Naive thymus-derived CD4-positive, alpha-beta T cell (primary cell): ENCODE measurements at regions not wholly inside any gene's neighbourhood (a gene's known extent, or its start where the extent isn't known, plus 50 kb on each side); places are given as distances from the start of the nearest gene placed in this dataset.

Experiments used
- ATAC-seq: fragments of 150-1000 bp; cut with Tn5 transposase; 2 replicates; pipeline ENCODE4 v1.10.0; 2021; ENCODE audit warnings: mild to moderate bottlenecking, moderate library complexity
- CTCF ChIA-PET: fragments of 350-600 bp; sonication (Branson Sonifier 250); formaldehyde crosslinking; loops from one replicate; lab custom pipeline; 2021; ENCODE audit warnings: antibody characterized with exemption; lab: Charles Lee
- POLR2A ChIA-PET: fragments of 350-600 bp; sonication (Branson Sonifier 250); formaldehyde crosslinking; loops from one replicate; lab custom pipeline; 2021; ENCODE audit warnings: antibody characterized with exemption, inconsistent platforms; lab: Charles Lee
- DNase-seq, 9 donors: peaks; one replicate each; pipeline versions ENCODE4 v3.0.0 to v3.0.0-alpha.2; 2020 to 2022; ENCODE audit warnings: mixed read lengths in 1 of 9
- H3K27ac ChIP-seq: one replicate; pipeline ENCODE4 v1.7.0; 2013; ENCODE audit warnings: mild to moderate bottlenecking, low read depth, low read length, moderate library complexity
- H3K27me3 ChIP-seq, 2 donors: one replicate each; pipeline ENCODE4 v1.7.0; 2013; ENCODE audit warnings: low read length in 2 of 2, mild to moderate bottlenecking in 2 of 2, moderate library complexity in 2 of 2; ENCODE audit not compliant: control insufficient read depth in 2 of 2, insufficient read depth in 2 of 2
- H3K36me3 ChIP-seq, 3 experiments: 1 replicate in 2 of 3; 2 replicates in 1 of 3; pipeline ENCODE4 v1.7.0; 2013; ENCODE audit warnings: low read length in 3 of 3, mild to moderate bottlenecking in 3 of 3, moderate library complexity in 1 of 3; ENCODE audit not compliant: insufficient read depth in 3 of 3, control insufficient read depth in 2 of 3
- H3K4me1 ChIP-seq, 2 donors: one replicate each; pipeline ENCODE4 v1.7.0; 2013; ENCODE audit warnings: low read length in 2 of 2, mild to moderate bottlenecking in 2 of 2, moderate library complexity in 1 of 2; ENCODE audit not compliant: control insufficient read depth in 2 of 2, insufficient read depth in 2 of 2
- H3K4me3 ChIP-seq: 2 replicates; pipeline ENCODE4 v1.7.0; 2013; ENCODE audit warnings: mild to moderate bottlenecking, low read length
- H3K9me3 ChIP-seq, 3 experiments: 1 replicate in 2 of 3; 2 replicates in 1 of 3; pipeline ENCODE4 v1.7.0; 2013; ENCODE audit warnings: low read length in 3 of 3; ENCODE audit not compliant: control insufficient read depth in 2 of 3
- H3K27ac Mint-ChIP-seq, 9 donors: one replicate each; pipeline ENCODE4 v1.8.0; 2020 to 2022; ENCODE audit warnings: mixed read lengths in 9 of 9, mild to moderate bottlenecking in 8 of 9, moderate library complexity in 5 of 9, inconsistent platforms in 2 of 9
- H3K27me3 Mint-ChIP-seq, 5 donors: one replicate each; pipeline ENCODE4 v1.8.0; 2021 to 2022; ENCODE audit warnings: mixed read lengths in 5 of 5, mild to moderate bottlenecking in 1 of 5
- H3K36me3 Mint-ChIP-seq, 5 donors: one replicate each; pipeline ENCODE4 v1.8.0; 2020 to 2022; ENCODE audit warnings: mixed read lengths in 5 of 5, mild to moderate bottlenecking in 3 of 5, inconsistent platforms in 1 of 5
- H3K4me1 Mint-ChIP-seq, 7 donors: one replicate each; pipeline ENCODE4 v1.8.0; 2020 to 2022; ENCODE audit warnings: mixed read lengths in 7 of 7, mild to moderate bottlenecking in 3 of 7, inconsistent platforms in 1 of 7
- H3K4me3 Mint-ChIP-seq, 10 donors: one replicate each; pipeline ENCODE4 v1.8.0; 2020 to 2022; ENCODE audit warnings: mild to moderate bottlenecking in 10 of 10, mixed read lengths in 10 of 10, moderate library complexity in 6 of 10, inconsistent platforms in 2 of 10
- H3K9me3 Mint-ChIP-seq, 11 donors: one replicate each; pipeline ENCODE4 v1.8.0; 2020 to 2022; ENCODE audit warnings: mixed read lengths in 11 of 11, mild to moderate bottlenecking in 4 of 11, inconsistent platforms in 1 of 11, moderate library complexity in 1 of 11
- intact Hi-C, 2 donors: fragments of 100-400 bp; cut with micrococcal nuclease; formaldehyde crosslinking; loops; one replicate each; pipeline ENCODE4 v1.15.1; 2023

- POLR2A ChIA-PET: no interaction called here
- H3K4me3 ChIP-seq: no peak overlapping the region
- no peaks in the 10 kb centered on the region for H3K4me1 ChIP-seq
- CTCF ChIA-PET: no interaction called here
- H3K4me3 Mint-ChIP-seq: no peak overlapping the region
- peaks cover 0 to 12% (median 0%) of the 10 kb centered on the region in 7 donors for H3K4me1 Mint-ChIP-seq
- H3K27ac Mint-ChIP-seq: no peak overlapping the region
- no peaks in the 10 kb centered on the region for H3K27me3 ChIP-seq
- no peaks in the 10 kb centered on the region for H3K9me3 ChIP-seq
- peaks cover 0 to 1% (median 0%) of the 10 kb centered on the region in 11 donors for H3K9me3 Mint-ChIP-seq
- no peak for DNase-seq
- peaks cover 0 to 33% (median 7%) of the 10 kb centered on the region in 5 donors for H3K27me3 Mint-ChIP-seq
- no peaks in the 10 kb centered on the region for H3K36me3 ChIP-seq
- ATAC-seq: no peak
- no peak overlapping the region for H3K27ac ChIP-seq
- intact Hi-C loops: no loop called here
- no peaks in the 10 kb centered on the region for H3K36me3 Mint-ChIP-seq
These were observed 131.0 kb upstream of the UMPS start for GRCh38 chr3:124599147-124599765.

- ChIA-PET POLR2A (no interaction called here), CTCF (interaction anchor here (1.0 kb wide), 1 partner anchor 13 kb away, joined by 3 read pairs; no protein-coding TSS in a partner anchor)
- Histone ChIP-seq H3K4me3 (no peak overlapping the region), H3K36me3 (no peaks in the 10 kb centered on the region), H3K27me3 (no peaks in the 10 kb centered on the region), H3K4me1 (no peaks in the 10 kb centered on the region), H3K27ac (no peak overlapping the region), H3K9me3 (no peaks in the 10 kb centered on the region)
- intact Hi-C loops: no loop called here
- peaks cover 0 to 32% (median 7%) of the 10 kb centered on the region in 5 donors for H3K27me3 Mint-ChIP-seq
- H3K9me3 Mint-ChIP-seq: peaks cover 0 to 1% (median 0%) of the 10 kb centered on the region in 11 donors
- no peak for DNase-seq
- H3K4me1 Mint-ChIP-seq: peaks cover 0 to 12% (median 0%) of the 10 kb centered on the region in 7 donors
- no peaks in the 10 kb centered on the region for H3K36me3 Mint-ChIP-seq
- no peak for ATAC-seq
- no peak overlapping the region for H3K4me3 Mint-ChIP-seq
- no peak overlapping the region for H3K27ac Mint-ChIP-seq
These were observed 130.2 kb upstream of the UMPS start for GRCh38 chr3:124599779-124600693.

- DNase-seq (no peak), ATAC-seq (no peak)
- H3K4me1 ChIP-seq: no peaks in the 10 kb centered on the region
- intact Hi-C loops: no loop called here
- Mint-ChIP-seq H3K27me3 (peaks cover 0 to 36% (median 7%) of the 10 kb centered on the region in 5 donors), H3K4me1 (peaks cover 0 to 15% (median 0%) of the 10 kb centered on the region in 7 donors), H3K9me3 (peaks cover 0 to 1% (median 0%) of the 10 kb centered on the region in 11 donors), H3K4me3 (no peak overlapping the region), H3K36me3 (no peaks in the 10 kb centered on the region), H3K27ac (no peak overlapping the region)
- H3K9me3 ChIP-seq: no peaks in the 10 kb centered on the region
- H3K36me3 ChIP-seq: no peaks in the 10 kb centered on the region
- no peak overlapping the region for H3K4me3 ChIP-seq
- CTCF ChIA-PET: interaction anchor here (1.0 kb wide), 1 partner anchor 13 kb away, joined by 3 read pairs; no protein-coding TSS in a partner anchor
- no peaks in the 10 kb centered on the region for H3K27me3 ChIP-seq
- POLR2A ChIA-PET: no interaction called here
- H3K27ac ChIP-seq: no peak overlapping the region
These were observed 129.5 kb upstream of the UMPS start for GRCh38 chr3:124600765-124601164.

- Histone ChIP-seq H3K27me3 (no peaks in the 10 kb centered on the region), H3K36me3 (no peaks in the 10 kb centered on the region), H3K4me1 (no peaks in the 10 kb centered on the region), H3K9me3 (no peaks in the 10 kb centered on the region), H3K4me3 (no peak overlapping the region), H3K27ac (no peak overlapping the region)
- intact Hi-C loops: no loop called here
- no peak for DNase-seq
- ChIA-PET CTCF (interaction anchor here (1.0 kb wide), 1 partner anchor 12 kb away, joined by 3 read pairs; no protein-coding TSS in a partner anchor), POLR2A (no interaction called here)
- H3K4me3 Mint-ChIP-seq: no peak overlapping the region
- no peak overlapping the region for H3K27ac Mint-ChIP-seq
- peaks cover 0 to 18% (median 0%) of the 10 kb centered on the region in 7 donors for H3K4me1 Mint-ChIP-seq
- H3K27me3 Mint-ChIP-seq: peaks cover 0 to 39% (median 7%) of the 10 kb centered on the region in 5 donors
- H3K36me3 Mint-ChIP-seq: no peaks in the 10 kb centered on the region
- no peaks in the 10 kb centered on the region for H3K9me3 Mint-ChIP-seq
- ATAC-seq: no peak
These were observed 129.1 kb upstream of the UMPS start for GRCh38 chr3:124601190-124601589.

GRCh38 chr3:124602980-124603627, 127.1 kb upstream of the UMPS start:
- H3K4me1 ChIP-seq: no peaks in the 10 kb centered on the region
- H3K9me3 ChIP-seq: no peaks in the 10 kb centered on the region
- no peaks in the 10 kb centered on the region for H3K36me3 ChIP-seq
- H3K27ac ChIP-seq: no peak overlapping the region
- H3K9me3 Mint-ChIP-seq: no peaks in the 10 kb centered on the region
- peaks cover 0 to 34% (median 7%) of the 10 kb centered on the region in 5 donors for H3K27me3 Mint-ChIP-seq
- peaks cover 0 to 20% (median 0%) of the 10 kb centered on the region in 7 donors for H3K4me1 Mint-ChIP-seq
- H3K4me3 ChIP-seq: no peak overlapping the region
- DNase-seq (no peak), ATAC-seq (no peak)
- H3K27me3 ChIP-seq: no peaks in the 10 kb centered on the region
- H3K4me3 Mint-ChIP-seq: no peak overlapping the region
- no peak overlapping the region for H3K27ac Mint-ChIP-seq
- POLR2A ChIA-PET: no interaction called here
- CTCF ChIA-PET: no interaction called here
- no peaks in the 10 kb centered on the region for H3K36me3 Mint-ChIP-seq
- intact Hi-C loops: no loop called here

- Mint-ChIP-seq H3K4me3 (no peak overlapping the region), H3K4me1 (peaks cover 0 to 26% (median 0%) of the 10 kb centered on the region in 7 donors), H3K27ac (no peak overlapping the region), H3K27me3 (peaks cover 0 to 34% (median 6%) of the 10 kb centered on the region in 5 donors), H3K36me3 (no peaks in the 10 kb centered on the region), H3K9me3 (no peaks in the 10 kb centered on the region)
- ATAC-seq (no peak), DNase-seq (no peak)
- no peaks in the 10 kb centered on the region for H3K4me1 ChIP-seq
- no peaks in the 10 kb centered on the region for H3K9me3 ChIP-seq
- H3K36me3 ChIP-seq: no peaks in the 10 kb centered on the region
- H3K4me3 ChIP-seq: no peak overlapping the region
- ChIA-PET CTCF (no interaction called here), POLR2A (no interaction called here)
- H3K27ac ChIP-seq: no peak overlapping the region
- intact Hi-C loops: no loop called here
- no peaks in the 10 kb centered on the region for H3K27me3 ChIP-seq
These were observed 124.3 kb upstream of the UMPS start for GRCh38 chr3:124605781-124606579.
